GM23338 (cell line): ENCODE measurements at regions not wholly inside any gene's neighbourhood (a gene's known extent, or its start where the extent isn't known, plus 50 kb on each side); places are given as distances from the start of the nearest gene placed in this dataset.

Experiments used
- ATAC-seq: fragments of 200-7000 bp; cut with Tn5 transposase; 3 replicates; pipeline ENCODE4 v1.9.1; 2020
- DNase-seq: peaks from one replicate; pipeline ENCODE4 v3.0.0-alpha.2; 2015; ENCODE audit warnings: low spot score
- H2AFZ ChIP-seq: fragments of 200-600 bp; sonication (generic); 2 replicates; pipeline ENCODE4 v1.8.0; 2016; ENCODE audit warnings: antibody characterized with exemption, mild to moderate bottlenecking, moderate library complexity
- H3F3A ChIP-seq: fragments of 200-600 bp; sonication (generic); replicated peaks from 2 replicates; pipeline ENCODE4 v1.8.0; 2017; ENCODE audit warnings: antibody characterized with exemption, mixed run types, low read depth
- H3K27ac ChIP-seq: fragments of 200-600 bp; sonication (generic); 2 replicates; pipeline ENCODE4 v1.6.1; 2016; ENCODE audit warnings: low read depth
- H3K27me3 ChIP-seq: fragments of 200-600 bp; sonication (generic); 2 replicates; pipeline ENCODE4 v1.8.0; 2016; ENCODE audit warnings: mild to moderate bottlenecking, mixed run types, moderate library complexity; ENCODE audit not compliant: insufficient read depth
- H3K36me3 ChIP-seq: fragments of 200-600 bp; sonication (generic); 2 replicates; pipeline ENCODE4 v1.8.0; 2016; ENCODE audit warnings: mild to moderate bottlenecking; ENCODE audit not compliant: insufficient read depth
- H3K4me1 ChIP-seq: fragments of 200-600 bp; sonication (generic); 2 replicates; pipeline ENCODE4 v1.8.0; 2016; ENCODE audit warnings: mild to moderate bottlenecking, moderate library complexity; ENCODE audit not compliant: insufficient read depth
- H3K4me2 ChIP-seq: fragments of 200-600 bp; sonication (generic); 2 replicates; pipeline ENCODE4 v1.7.1; 2017; ENCODE audit warnings: mixed run types
- H3K4me3 ChIP-seq: fragments of 200-600 bp; sonication (generic); 2 replicates; pipeline ENCODE4 v1.6.1; 2016; ENCODE audit warnings: mixed run types
- H3K79me2 ChIP-seq: fragments of 200-600 bp; sonication (generic); replicated peaks from 2 replicates; pipeline ENCODE4 v1.8.0; 2017; ENCODE audit warnings: mild to moderate bottlenecking; ENCODE audit not compliant: insufficient read depth
- H3K9me2 ChIP-seq: fragments of 200-600 bp; sonication (generic); 2 replicates; pipeline ENCODE4 v1.8.0; 2017; ENCODE audit not compliant: insufficient read depth
- H4K20me1 ChIP-seq: fragments of 200-600 bp; sonication (generic); replicated peaks from 2 replicates; pipeline ENCODE4 v1.8.0; 2017; ENCODE audit warnings: mild to moderate bottlenecking; ENCODE audit not compliant: insufficient read depth
- H3K27ac Mint-ChIP-seq: 2 replicates; pipeline ENCODE4 v1.8.0; 2020; ENCODE audit warnings: inconsistent platforms, mild to moderate bottlenecking, moderate library complexity, mixed read lengths
- H3K27me3 Mint-ChIP-seq: 3 replicates; pipeline ENCODE4 v1.8.0; 2022; ENCODE audit warnings: low read depth, mild to moderate bottlenecking, moderate library complexity, mixed read lengths, inconsistent platforms; ENCODE audit not compliant: insufficient read depth, poor library complexity
- H3K36me3 Mint-ChIP-seq: 3 replicates; pipeline ENCODE4 v1.8.0; 2021; ENCODE audit warnings: low read depth, mild to moderate bottlenecking, inconsistent platforms, moderate library complexity, mixed read lengths
- H3K4me1 Mint-ChIP-seq: 3 replicates; pipeline ENCODE4 v1.8.0; 2020; ENCODE audit warnings: mild to moderate bottlenecking, inconsistent platforms, mixed read lengths
- H3K4me3 Mint-ChIP-seq: 3 replicates; pipeline ENCODE4 v1.8.0; 2021; ENCODE audit warnings: moderate library complexity, mild to moderate bottlenecking, inconsistent platforms, mixed read lengths
- H3K9me3 Mint-ChIP-seq: 3 replicates; pipeline ENCODE4 v1.8.0; 2020; ENCODE audit warnings: moderate library complexity, mild to moderate bottlenecking, inconsistent platforms, mixed read lengths
- CREB1 ChIP-seq: fragments of 250-450 bp; sonication (Bioruptor Pico); IDR thresholded peaks from 2 replicates; pipeline ENCODE4 v1.5.0; 2020; ENCODE audit warnings: low read depth, mild to moderate bottlenecking, moderate library complexity
- EZH2 ChIP-seq: fragments of 200-600 bp; sonication (generic); IDR thresholded peaks from one replicate; pipeline ENCODE4 v1.8.0; 2017; ENCODE audit warnings: antibody characterized with exemption, mild to moderate bottlenecking, low read depth; ENCODE audit not compliant: unreplicated experiment
- EZH2phosphoT487 ChIP-seq: fragments of 200-600 bp; sonication (generic); IDR thresholded peaks from one replicate; pipeline ENCODE4 v1.8.1; 2018; ENCODE audit warnings: antibody characterized with exemption; ENCODE audit not compliant: unreplicated experiment
- JUNB ChIP-seq: IDR thresholded peaks from one replicate; pipeline ENCODE4 v1.6.1; 2016; ENCODE audit warnings: antibody characterized with exemption; ENCODE audit not compliant: unreplicated experiment
- NANOG ChIP-seq: IDR thresholded peaks from 2 replicates; pipeline ENCODE4 v1.6.1; 2016; ENCODE audit warnings: antibody characterized with exemption, borderline replicate concordance
- POLR2AphosphoS5 ChIP-seq: IDR thresholded peaks from 2 replicates; pipeline ENCODE4 v1.6.1; 2016; ENCODE audit warnings: antibody characterized with exemption, low read depth
- STAT1 ChIP-seq: IDR thresholded peaks from one replicate; pipeline ENCODE4 v1.6.1; 2016; ENCODE audit warnings: antibody characterized with exemption; ENCODE audit not compliant: unreplicated experiment
- ZNF114 ChIP-seq: fragments of 250-450 bp; sonication (Bioruptor Pico); IDR thresholded peaks from 2 replicates; pipeline ENCODE4 v1.5.0; 2020; ENCODE audit warnings: mild to moderate bottlenecking, moderate library complexity
- ZNF331 ChIP-seq: fragments of 250-450 bp; sonication (Bioruptor Pico); IDR thresholded peaks from 2 replicates; pipeline ENCODE4 v1.5.0; 2020; ENCODE audit warnings: low read depth, mild to moderate bottlenecking, moderate library complexity
- TF ChIP-seq, protein P1 (sequence below): IDR thresholded peaks from 2 replicates; pipeline ENCODE4 v1.6.1; 2016; ENCODE audit warnings: antibody characterized with exemption
- TF ChIP-seq, protein P2 (sequence below): IDR thresholded peaks from one replicate; pipeline ENCODE4 v1.6.1; 2018; ENCODE audit warnings: antibody characterized with exemption; ENCODE audit not compliant: unreplicated experiment
- TF ChIP-seq, protein P3 (sequence below): fragments of 250-450 bp; sonication (Bioruptor Pico); IDR thresholded peaks from 2 replicates; pipeline ENCODE4 v1.5.0; 2020; ENCODE audit warnings: mild to moderate bottlenecking, moderate library complexity
- TF ChIP-seq, protein P4 (sequence below), 2 experiments: fragments of 200-600 bp in 1 of 2; sonication (generic) in 1 of 2; conservative IDR thresholded peaks; 2 replicates each; pipeline versions ENCODE4 v1.5.1 to v1.6.1; 2016 to 2017; ENCODE audit warnings: antibody characterized with exemption in 2 of 2, low read depth in 2 of 2, mild to moderate bottlenecking in 2 of 2, moderate library complexity in 1 of 2

DNA sequence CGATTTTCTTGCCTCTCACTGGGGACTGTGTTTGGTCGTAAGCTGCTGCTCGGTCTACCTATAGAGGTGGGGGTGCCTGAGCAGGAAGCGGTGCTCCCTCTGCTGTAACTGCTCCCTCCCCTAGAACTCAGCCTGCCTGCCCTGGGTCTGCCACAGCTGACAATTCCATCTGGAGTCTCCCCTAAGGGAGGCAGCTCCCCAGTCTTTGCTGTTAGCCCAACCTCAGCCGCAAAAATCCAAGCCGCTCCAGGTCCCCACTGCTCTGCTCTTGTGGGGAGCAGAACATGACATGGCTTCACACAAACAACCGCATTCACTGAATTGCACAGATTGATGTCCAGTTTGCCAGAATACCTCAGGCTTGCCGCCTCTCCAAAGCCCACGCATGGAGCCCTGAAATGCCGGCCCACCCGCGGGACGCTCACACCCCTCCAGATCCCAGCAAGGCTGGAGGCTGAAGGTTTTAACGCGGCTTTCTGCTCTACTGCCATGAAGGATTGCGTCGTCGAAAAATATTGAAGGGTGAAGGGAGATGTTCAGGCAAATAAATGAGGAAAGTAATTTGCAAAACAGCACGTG lies 221.5 kb upstream of the FOXF1 start:
- TF ChIP-seq JUNB (no peak), EZH2 (peak; percentile 84), ZNF114 (CRISPR knock-in tag) (no peak), ZNF331 (no peak), STAT1 (no peak), POLR2AphosphoS5 (0 out of 2 replicates have a peak, but pooled peaks have one; percentile 32), CREB1 (no peak), EZH2phosphoT487 (no peak), NANOG (no peak)
- TF ChIP-seq, protein P1, sequence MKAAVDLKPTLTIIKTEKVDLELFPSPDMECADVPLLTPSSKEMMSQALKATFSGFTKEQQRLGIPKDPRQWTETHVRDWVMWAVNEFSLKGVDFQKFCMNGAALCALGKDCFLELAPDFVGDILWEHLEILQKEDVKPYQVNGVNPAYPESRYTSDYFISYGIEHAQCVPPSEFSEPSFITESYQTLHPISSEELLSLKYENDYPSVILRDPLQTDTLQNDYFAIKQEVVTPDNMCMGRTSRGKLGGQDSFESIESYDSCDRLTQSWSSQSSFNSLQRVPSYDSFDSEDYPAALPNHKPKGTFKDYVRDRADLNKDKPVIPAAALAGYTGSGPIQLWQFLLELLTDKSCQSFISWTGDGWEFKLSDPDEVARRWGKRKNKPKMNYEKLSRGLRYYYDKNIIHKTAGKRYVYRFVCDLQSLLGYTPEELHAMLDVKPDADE: no peak
- TF ChIP-seq, protein P2, sequence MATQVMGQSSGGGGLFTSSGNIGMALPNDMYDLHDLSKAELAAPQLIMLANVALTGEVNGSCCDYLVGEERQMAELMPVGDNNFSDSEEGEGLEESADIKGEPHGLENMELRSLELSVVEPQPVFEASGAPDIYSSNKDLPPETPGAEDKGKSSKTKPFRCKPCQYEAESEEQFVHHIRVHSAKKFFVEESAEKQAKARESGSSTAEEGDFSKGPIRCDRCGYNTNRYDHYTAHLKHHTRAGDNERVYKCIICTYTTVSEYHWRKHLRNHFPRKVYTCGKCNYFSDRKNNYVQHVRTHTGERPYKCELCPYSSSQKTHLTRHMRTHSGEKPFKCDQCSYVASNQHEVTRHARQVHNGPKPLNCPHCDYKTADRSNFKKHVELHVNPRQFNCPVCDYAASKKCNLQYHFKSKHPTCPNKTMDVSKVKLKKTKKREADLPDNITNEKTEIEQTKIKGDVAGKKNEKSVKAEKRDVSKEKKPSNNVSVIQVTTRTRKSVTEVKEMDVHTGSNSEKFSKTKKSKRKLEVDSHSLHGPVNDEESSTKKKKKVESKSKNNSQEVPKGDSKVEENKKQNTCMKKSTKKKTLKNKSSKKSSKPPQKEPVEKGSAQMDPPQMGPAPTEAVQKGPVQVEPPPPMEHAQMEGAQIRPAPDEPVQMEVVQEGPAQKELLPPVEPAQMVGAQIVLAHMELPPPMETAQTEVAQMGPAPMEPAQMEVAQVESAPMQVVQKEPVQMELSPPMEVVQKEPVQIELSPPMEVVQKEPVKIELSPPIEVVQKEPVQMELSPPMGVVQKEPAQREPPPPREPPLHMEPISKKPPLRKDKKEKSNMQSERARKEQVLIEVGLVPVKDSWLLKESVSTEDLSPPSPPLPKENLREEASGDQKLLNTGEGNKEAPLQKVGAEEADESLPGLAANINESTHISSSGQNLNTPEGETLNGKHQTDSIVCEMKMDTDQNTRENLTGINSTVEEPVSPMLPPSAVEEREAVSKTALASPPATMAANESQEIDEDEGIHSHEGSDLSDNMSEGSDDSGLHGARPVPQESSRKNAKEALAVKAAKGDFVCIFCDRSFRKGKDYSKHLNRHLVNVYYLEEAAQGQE: no peak
- TF ChIP-seq, protein P3, sequence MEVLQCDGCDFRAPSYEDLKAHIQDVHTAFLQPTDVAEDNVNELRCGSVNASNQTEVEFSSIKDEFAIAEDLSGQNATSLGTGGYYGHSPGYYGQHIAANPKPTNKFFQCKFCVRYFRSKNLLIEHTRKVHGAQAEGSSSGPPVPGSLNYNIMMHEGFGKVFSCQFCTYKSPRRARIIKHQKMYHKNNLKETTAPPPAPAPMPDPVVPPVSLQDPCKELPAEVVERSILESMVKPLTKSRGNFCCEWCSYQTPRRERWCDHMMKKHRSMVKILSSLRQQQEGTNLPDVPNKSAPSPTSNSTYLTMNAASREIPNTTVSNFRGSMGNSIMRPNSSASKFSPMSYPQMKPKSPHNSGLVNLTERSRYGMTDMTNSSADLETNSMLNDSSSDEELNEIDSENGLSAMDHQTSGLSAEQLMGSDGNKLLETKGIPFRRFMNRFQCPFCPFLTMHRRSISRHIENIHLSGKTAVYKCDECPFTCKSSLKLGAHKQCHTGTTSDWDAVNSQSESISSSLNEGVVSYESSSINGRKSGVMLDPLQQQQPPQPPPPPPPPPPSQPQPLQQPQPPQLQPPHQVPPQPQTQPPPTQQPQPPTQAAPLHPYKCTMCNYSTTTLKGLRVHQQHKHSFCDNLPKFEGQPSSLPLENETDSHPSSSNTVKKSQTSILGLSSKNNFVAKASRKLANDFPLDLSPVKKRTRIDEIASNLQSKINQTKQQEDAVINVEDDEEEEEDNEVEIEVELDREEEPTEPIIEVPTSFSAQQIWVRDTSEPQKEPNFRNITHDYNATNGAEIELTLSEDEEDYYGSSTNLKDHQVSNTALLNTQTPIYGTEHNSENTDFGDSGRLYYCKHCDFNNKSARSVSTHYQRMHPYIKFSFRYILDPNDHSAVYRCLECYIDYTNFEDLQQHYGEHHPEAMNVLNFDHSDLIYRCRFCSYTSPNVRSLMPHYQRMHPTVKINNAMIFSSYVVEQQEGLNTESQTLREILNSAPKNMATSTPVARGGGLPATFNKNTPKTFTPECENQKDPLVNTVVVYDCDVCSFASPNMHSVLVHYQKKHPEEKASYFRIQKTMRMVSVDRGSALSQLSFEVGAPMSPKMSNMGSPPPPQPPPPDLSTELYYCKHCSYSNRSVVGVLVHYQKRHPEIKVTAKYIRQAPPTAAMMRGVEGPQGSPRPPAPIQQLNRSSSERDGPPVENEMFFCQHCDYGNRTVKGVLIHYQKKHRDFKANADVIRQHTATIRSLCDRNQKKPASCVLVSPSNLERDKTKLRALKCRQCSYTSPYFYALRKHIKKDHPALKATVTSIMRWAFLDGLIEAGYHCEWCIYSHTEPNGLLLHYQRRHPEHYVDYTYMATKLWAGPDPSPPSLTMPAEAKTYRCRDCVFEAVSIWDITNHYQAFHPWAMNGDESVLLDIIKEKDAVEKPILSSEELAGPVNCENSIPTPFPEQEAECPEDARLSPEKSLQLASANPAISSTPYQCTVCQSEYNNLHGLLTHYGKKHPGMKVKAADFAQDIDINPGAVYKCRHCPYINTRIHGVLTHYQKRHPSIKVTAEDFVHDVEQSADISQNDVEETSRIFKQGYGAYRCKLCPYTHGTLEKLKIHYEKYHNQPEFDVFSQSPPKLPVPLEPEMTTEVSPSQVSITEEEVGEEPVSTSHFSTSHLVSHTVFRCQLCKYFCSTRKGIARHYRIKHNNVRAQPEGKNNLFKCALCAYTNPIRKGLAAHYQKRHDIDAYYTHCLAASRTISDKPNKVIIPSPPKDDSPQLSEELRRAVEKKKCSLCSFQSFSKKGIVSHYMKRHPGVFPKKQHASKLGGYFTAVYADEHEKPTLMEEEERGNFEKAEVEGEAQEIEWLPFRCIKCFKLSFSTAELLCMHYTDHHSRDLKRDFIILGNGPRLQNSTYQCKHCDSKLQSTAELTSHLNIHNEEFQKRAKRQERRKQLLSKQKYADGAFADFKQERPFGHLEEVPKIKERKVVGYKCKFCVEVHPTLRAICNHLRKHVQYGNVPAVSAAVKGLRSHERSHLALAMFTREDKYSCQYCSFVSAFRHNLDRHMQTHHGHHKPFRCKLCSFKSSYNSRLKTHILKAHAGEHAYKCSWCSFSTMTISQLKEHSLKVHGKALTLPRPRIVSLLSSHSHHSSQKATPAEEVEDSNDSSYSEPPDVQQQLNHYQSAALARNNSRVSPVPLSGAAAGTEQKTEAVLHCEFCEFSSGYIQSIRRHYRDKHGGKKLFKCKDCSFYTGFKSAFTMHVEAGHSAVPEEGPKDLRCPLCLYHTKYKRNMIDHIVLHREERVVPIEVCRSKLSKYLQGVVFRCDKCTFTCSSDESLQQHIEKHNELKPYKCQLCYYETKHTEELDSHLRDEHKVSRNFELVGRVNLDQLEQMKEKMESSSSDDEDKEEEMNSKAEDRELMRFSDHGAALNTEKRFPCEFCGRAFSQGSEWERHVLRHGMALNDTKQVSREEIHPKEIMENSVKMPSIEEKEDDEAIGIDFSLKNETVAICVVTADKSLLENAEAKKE (CRISPR knock-in tag): no peak
- TF ChIP-seq, protein P4, sequence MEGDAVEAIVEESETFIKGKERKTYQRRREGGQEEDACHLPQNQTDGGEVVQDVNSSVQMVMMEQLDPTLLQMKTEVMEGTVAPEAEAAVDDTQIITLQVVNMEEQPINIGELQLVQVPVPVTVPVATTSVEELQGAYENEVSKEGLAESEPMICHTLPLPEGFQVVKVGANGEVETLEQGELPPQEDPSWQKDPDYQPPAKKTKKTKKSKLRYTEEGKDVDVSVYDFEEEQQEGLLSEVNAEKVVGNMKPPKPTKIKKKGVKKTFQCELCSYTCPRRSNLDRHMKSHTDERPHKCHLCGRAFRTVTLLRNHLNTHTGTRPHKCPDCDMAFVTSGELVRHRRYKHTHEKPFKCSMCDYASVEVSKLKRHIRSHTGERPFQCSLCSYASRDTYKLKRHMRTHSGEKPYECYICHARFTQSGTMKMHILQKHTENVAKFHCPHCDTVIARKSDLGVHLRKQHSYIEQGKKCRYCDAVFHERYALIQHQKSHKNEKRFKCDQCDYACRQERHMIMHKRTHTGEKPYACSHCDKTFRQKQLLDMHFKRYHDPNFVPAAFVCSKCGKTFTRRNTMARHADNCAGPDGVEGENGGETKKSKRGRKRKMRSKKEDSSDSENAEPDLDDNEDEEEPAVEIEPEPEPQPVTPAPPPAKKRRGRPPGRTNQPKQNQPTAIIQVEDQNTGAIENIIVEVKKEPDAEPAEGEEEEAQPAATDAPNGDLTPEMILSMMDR (conservative IDR thresholded peaks at IDR 0.05; ENCODE audit: low read depth in 2 of 2): no peak
- no peak overlapping the region for H3K27ac ChIP-seq
- H3K4me1 Mint-ChIP-seq: peaks cover 47% of the 10 kb centered on the region
- 0 out of 2 replicates have a peak, but pooled peaks cover 9% of the 10 kb centered on the region for H3F3A ChIP-seq
- peak; percentile 29 for ATAC-seq
- H4K20me1 ChIP-seq: no peaks in the 10 kb centered on the region
- H3K27me3 ChIP-seq: peaks cover 84% of the 10 kb centered on the region
- peak; percentile 60 for DNase-seq
- peak overlapping the region; percentile 73 for H3K4me3 Mint-ChIP-seq
- H3K4me1 ChIP-seq: peaks cover 56% of the 10 kb centered on the region
- H3K36me3 Mint-ChIP-seq: no peaks in the 10 kb centered on the region
- peak overlapping the region; percentile 90 for H2AFZ ChIP-seq
- peak overlapping the region; percentile 87 for H3K4me3 ChIP-seq
- H3K79me2 ChIP-seq: no peaks in the 10 kb centered on the region
- H3K27me3 Mint-ChIP-seq: peaks cover 83% of the 10 kb centered on the region
- no peaks in the 10 kb centered on the region for H3K9me3 Mint-ChIP-seq
- no peaks in the 10 kb centered on the region for H3K9me2 ChIP-seq
- no peak overlapping the region for H3K27ac Mint-ChIP-seq
- peak overlapping the region; percentile 95 for H3K4me2 ChIP-seq
- no peaks in the 10 kb centered on the region for H3K36me3 ChIP-seq
